OCI-LY7 (cell line): ENCODE measurements at regions not wholly inside any gene's neighbourhood (a gene's known extent, or its start where the extent isn't known, plus 50 kb on each side); places are given as distances from the start of the nearest gene placed in this dataset.

Experiments used
- EZH2phosphoT487 ChIP-seq: fragments of 200-600 bp; sonication (generic); IDR thresholded peaks from 2 replicates; pipeline ENCODE4 v1.6.1; 2018; ENCODE audit warnings: low read depth, borderline replicate concordance, mild to moderate bottlenecking, mixed run types, antibody characterized with exemption, low read length, moderate library complexity, mixed read lengths
- TF ChIP-seq, protein P1 (sequence below): fragments of 200-600 bp; sonication (generic); conservative IDR thresholded peaks from 2 replicates; pipeline ENCODE4 v1.5.1; 2014; ENCODE audit warnings: mild to moderate bottlenecking, antibody characterized with exemption, low read length, moderate library complexity, mixed read lengths

DNA sequence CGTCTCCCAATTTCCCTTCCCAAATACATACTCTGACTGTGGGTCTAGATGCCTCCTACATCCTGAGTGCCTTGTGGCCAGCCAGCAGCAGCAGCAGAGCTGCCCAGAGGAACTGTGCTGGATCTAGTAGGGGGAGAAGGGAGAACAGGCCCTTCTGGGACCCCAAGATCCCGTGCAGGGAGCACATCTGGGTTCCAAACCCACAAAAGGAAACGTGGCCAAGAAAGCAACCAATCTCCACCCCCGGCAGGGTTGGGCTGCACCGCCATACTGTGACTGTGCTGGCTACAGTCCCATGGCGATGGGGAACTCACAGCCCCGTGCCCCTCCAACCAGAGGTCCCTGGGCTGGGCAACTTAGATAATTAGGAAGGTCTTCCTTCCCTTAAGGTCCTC lies 86.3 kb downstream of the PPCDC start:
- TF ChIP-seq, protein P1, sequence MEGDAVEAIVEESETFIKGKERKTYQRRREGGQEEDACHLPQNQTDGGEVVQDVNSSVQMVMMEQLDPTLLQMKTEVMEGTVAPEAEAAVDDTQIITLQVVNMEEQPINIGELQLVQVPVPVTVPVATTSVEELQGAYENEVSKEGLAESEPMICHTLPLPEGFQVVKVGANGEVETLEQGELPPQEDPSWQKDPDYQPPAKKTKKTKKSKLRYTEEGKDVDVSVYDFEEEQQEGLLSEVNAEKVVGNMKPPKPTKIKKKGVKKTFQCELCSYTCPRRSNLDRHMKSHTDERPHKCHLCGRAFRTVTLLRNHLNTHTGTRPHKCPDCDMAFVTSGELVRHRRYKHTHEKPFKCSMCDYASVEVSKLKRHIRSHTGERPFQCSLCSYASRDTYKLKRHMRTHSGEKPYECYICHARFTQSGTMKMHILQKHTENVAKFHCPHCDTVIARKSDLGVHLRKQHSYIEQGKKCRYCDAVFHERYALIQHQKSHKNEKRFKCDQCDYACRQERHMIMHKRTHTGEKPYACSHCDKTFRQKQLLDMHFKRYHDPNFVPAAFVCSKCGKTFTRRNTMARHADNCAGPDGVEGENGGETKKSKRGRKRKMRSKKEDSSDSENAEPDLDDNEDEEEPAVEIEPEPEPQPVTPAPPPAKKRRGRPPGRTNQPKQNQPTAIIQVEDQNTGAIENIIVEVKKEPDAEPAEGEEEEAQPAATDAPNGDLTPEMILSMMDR = no peak
- TF ChIP-seq EZH2phosphoT487 = no peak
